DOHH2 (cell line): ENCODE measurements at regions not wholly inside any gene's neighbourhood (a gene's known extent, or its start where the extent isn't known, plus 50 kb on each side); places are given as distances from the start of the nearest gene placed in this dataset.
"Not testable (repeated sequence)": the region's sequence is repeated elsewhere in the genome, so short reads cannot be mapped to it uniquely, and the experiment has no call there.

Source experiments
- H3F3A ChIP-seq: fragments of 200-600 bp; sonication (generic), shearing (Covaris generic); 2 replicates; pipeline ENCODE4 v1.6.0; 2016; ENCODE audit warnings: antibody characterized with exemption, mild to moderate bottlenecking; ENCODE audit not compliant: control insufficient read depth, insufficient read depth
- H3K27ac ChIP-seq: fragments of 200-600 bp; sonication (generic); 2 replicates; pipeline ENCODE4 v1.5.1; 2014; ENCODE audit warnings: low read depth, mild to moderate bottlenecking, low read length, moderate library complexity
- H3K27me3 ChIP-seq: fragments of 200-600 bp; sonication (generic); 2 replicates; pipeline ENCODE4 v1.6.1; 2014; ENCODE audit warnings: mild to moderate bottlenecking, low read length, mixed read lengths; ENCODE audit not compliant: control insufficient read depth
- H3K36me3 ChIP-seq: fragments of 200-600 bp; sonication (generic); 2 replicates; pipeline ENCODE4 v1.6.1; 2014; ENCODE audit warnings: mild to moderate bottlenecking, low read length, moderate library complexity, mixed read lengths; ENCODE audit not compliant: control insufficient read depth
- H3K4me1 ChIP-seq: fragments of 200-600 bp; sonication (generic); 2 replicates; pipeline ENCODE4 v1.6.1; 2014; ENCODE audit warnings: mild to moderate bottlenecking, low read length, mixed read lengths; ENCODE audit not compliant: control insufficient read depth
- H3K4me2 ChIP-seq: fragments of 200-600 bp; sonication (generic); 2 replicates; pipeline ENCODE4 v1.6.0; 2014; ENCODE audit warnings: mild to moderate bottlenecking, low read length, moderate library complexity
- H3K4me3 ChIP-seq: fragments of 200-600 bp; sonication (generic); 2 replicates; pipeline ENCODE4 v1.5.1; 2014; ENCODE audit warnings: mild to moderate bottlenecking, low read length, mixed read lengths
- H3K79me2 ChIP-seq: fragments of 200-600 bp; sonication (generic); 2 replicates; pipeline ENCODE4 v1.6.1; 2014; ENCODE audit warnings: mild to moderate bottlenecking, low read length, mixed read lengths; ENCODE audit not compliant: control insufficient read depth
- H3K9me2 ChIP-seq: fragments of 200-600 bp; sonication (generic); replicated peaks from 2 replicates; pipeline ENCODE4 v1.6.1; 2014; ENCODE audit warnings: mild to moderate bottlenecking, low read length, mixed read lengths; ENCODE audit not compliant: control insufficient read depth
- H3K9me3 ChIP-seq: fragments of 200-600 bp; sonication (generic); 2 replicates; pipeline ENCODE4 v1.6.1; 2014; ENCODE audit warnings: antibody characterized with exemption, low read length, mixed read lengths; ENCODE audit not compliant: control insufficient read depth, insufficient read depth
- H4K20me1 ChIP-seq: fragments of 200-600 bp; sonication (generic); 2 replicates; pipeline ENCODE4 v1.6.0; 2014; ENCODE audit warnings: low read depth, mild to moderate bottlenecking, antibody characterized with exemption, low read length, moderate library complexity; ENCODE audit not compliant: control insufficient read depth, insufficient read depth
- EZH2phosphoT487 ChIP-seq: fragments of 200-600 bp; sonication (generic); IDR thresholded peaks from 2 replicates; pipeline ENCODE4 v1.6.1; 2017; ENCODE audit warnings: borderline replicate concordance, mild to moderate bottlenecking, antibody characterized with exemption, low read length, moderate library complexity, mixed read lengths
- TF ChIP-seq, protein P1 (sequence below): fragments of 200-600 bp; sonication (generic); IDR thresholded peaks from one replicate; pipeline ENCODE4 v1.5.1; 2014; ENCODE audit warnings: antibody characterized with exemption, mild to moderate bottlenecking, low read depth, low read length; ENCODE audit not compliant: poor library complexity, severe bottlenecking

- H3K4me1 ChIP-seq = no peaks in the 10 kb centered on the region
- H4K20me1 ChIP-seq = no peaks in the 10 kb centered on the region
- H3K79me2 ChIP-seq = no peaks in the 10 kb centered on the region
- H3K4me2 ChIP-seq = no peak overlapping the region
- TF ChIP-seq, protein P1, sequence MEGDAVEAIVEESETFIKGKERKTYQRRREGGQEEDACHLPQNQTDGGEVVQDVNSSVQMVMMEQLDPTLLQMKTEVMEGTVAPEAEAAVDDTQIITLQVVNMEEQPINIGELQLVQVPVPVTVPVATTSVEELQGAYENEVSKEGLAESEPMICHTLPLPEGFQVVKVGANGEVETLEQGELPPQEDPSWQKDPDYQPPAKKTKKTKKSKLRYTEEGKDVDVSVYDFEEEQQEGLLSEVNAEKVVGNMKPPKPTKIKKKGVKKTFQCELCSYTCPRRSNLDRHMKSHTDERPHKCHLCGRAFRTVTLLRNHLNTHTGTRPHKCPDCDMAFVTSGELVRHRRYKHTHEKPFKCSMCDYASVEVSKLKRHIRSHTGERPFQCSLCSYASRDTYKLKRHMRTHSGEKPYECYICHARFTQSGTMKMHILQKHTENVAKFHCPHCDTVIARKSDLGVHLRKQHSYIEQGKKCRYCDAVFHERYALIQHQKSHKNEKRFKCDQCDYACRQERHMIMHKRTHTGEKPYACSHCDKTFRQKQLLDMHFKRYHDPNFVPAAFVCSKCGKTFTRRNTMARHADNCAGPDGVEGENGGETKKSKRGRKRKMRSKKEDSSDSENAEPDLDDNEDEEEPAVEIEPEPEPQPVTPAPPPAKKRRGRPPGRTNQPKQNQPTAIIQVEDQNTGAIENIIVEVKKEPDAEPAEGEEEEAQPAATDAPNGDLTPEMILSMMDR = no peak
- no peak for TF ChIP-seq EZH2phosphoT487
- H3K27ac ChIP-seq = no peak overlapping the region
- no peaks in the 10 kb centered on the region for H3K9me3 ChIP-seq
- 0 out of 2 replicates have a peak, but pooled peaks cover 2% of the 10 kb centered on the region for H3K27me3 ChIP-seq
- H3F3A ChIP-seq = no peaks in the 10 kb centered on the region
- H3K9me2 ChIP-seq = no peaks in the 10 kb centered on the region
- no peak overlapping the region for H3K4me3 ChIP-seq
- H3K36me3 ChIP-seq = no peaks in the 10 kb centered on the region
Observed at GRCh38 chr12:75658901-75659823, 147.8 kb upstream of the KRR1 start.

DNA sequence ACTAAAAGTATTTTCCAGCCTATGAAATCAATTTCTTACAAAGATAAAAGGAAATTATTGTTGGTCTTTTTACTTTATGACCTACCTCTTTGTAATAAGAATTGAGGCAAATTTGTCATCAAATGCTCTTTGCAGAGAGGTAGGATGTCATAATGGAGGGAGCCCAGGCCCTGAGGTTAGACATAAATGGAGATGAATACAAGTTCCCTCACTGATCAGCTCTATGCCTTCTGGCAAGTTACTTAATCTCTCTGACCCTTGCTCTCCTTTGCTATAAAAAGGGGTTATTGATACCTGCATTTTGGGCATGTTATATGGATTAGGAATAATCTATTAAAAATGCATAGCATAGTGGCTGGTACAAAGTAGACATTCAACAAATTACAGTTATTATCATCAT is 146.9 kb upstream of the KRR1 start:
- no peaks in the 10 kb centered on the region for H4K20me1 ChIP-seq
- no peak overlapping the region for H3K4me2 ChIP-seq
- no peak overlapping the region for H3K27ac ChIP-seq
- 0 out of 2 replicates have a peak, but pooled peaks cover 2% of the 10 kb centered on the region for H3K27me3 ChIP-seq
- H3K9me3 ChIP-seq = no peaks in the 10 kb centered on the region
- no peak for TF ChIP-seq EZH2phosphoT487
- TF ChIP-seq, protein P1 = no peak
- no peaks in the 10 kb centered on the region for H3K4me1 ChIP-seq
- no peaks in the 10 kb centered on the region for H3K36me3 ChIP-seq
- no peaks in the 10 kb centered on the region for H3K9me2 ChIP-seq
- no peaks in the 10 kb centered on the region for H3K79me2 ChIP-seq
- no peaks in the 10 kb centered on the region for H3F3A ChIP-seq
- H3K4me3 ChIP-seq = no peak overlapping the region

GRCh38 chr12:75657831-75658230 is 146.4 kb upstream of the KRR1 start:
- Histone ChIP-seq H3K9me3 (no peaks in the 10 kb centered on the region), H3K36me3 (no peaks in the 10 kb centered on the region), H3K4me3 (no peak overlapping the region), H3K79me2 (no peaks in the 10 kb centered on the region), H3K4me2 (no peak overlapping the region), H3K4me1 (no peaks in the 10 kb centered on the region), H3K9me2 (no peaks in the 10 kb centered on the region), H3F3A (no peaks in the 10 kb centered on the region), H4K20me1 (no peaks in the 10 kb centered on the region), H3K27ac (no peak overlapping the region), H3K27me3 (no peaks in the 10 kb centered on the region)
- TF ChIP-seq, protein P1 = no peak
- TF ChIP-seq EZH2phosphoT487 = no peak

- not testable (repeated sequence) for H3K9me3 ChIP-seq, H3K79me2 ChIP-seq, H3K4me2 ChIP-seq, H3F3A ChIP-seq, H3K4me1 ChIP-seq, H4K20me1 ChIP-seq, H3K9me2 ChIP-seq, H3K4me3 ChIP-seq, H3K36me3 ChIP-seq, H3K27ac ChIP-seq, H3K27me3 ChIP-seq
Observed at GRCh38 chr12:75657354-75657753, 145.9 kb upstream of the KRR1 start.
